Panc1 (cell line): ENCODE measurements at regions not wholly inside any gene's neighbourhood (a gene's known extent, or its start where the extent isn't known, plus 50 kb on each side); places are given as distances from the start of the nearest gene placed in this dataset.

Experiments
- CTCF ChIP-seq: fragments of 450-650 bp; IDR thresholded peaks from 2 replicates; pipeline ENCODE4 v1.5.1; 2017; ENCODE audit warnings: mild to moderate bottlenecking
- POLR2AphosphoS5 ChIP-seq: IDR thresholded peaks from 2 replicates; pipeline ENCODE4 v1.6.1; 2012; ENCODE audit warnings: mild to moderate bottlenecking, low read depth, low read length, moderate library complexity
- SIN3A ChIP-seq: IDR thresholded peaks from 2 replicates; pipeline ENCODE4 v1.6.1; 2012; ENCODE audit warnings: low read depth, mild to moderate bottlenecking, low read length, moderate library complexity, borderline replicate concordance; ENCODE audit not compliant: insufficient read depth

GRCh38 chr18:22550366-22550765 is 132.7 kb upstream of the CTAGE1 start:
- TF ChIP-seq CTCF: no peak
- no peak for TF ChIP-seq POLR2AphosphoS5
- TF ChIP-seq SIN3A: no peak
